22Rv1 (cell line): ENCODE measurements at regions not wholly inside any gene's neighbourhood (a gene's known extent, or its start where the extent isn't known, plus 50 kb on each side); places are given as distances from the start of the nearest gene placed in this dataset.

ENCODE experiments used
- H3K27ac ChIP-seq: fragments of 450-650 bp; 2 replicates; pipeline ENCODE4 v1.5.1; 2017
- ZFX ChIP-seq: fragments of 450-650 bp; IDR thresholded peaks from 2 replicates; pipeline ENCODE4 v1.6.1; 2017; ENCODE audit warnings: antibody characterized with exemption, borderline replicate concordance
- TF ChIP-seq, protein P1 (sequence below): fragments of 450-650 bp; IDR thresholded peaks from 2 replicates; pipeline ENCODE4 v1.5.1; 2017; ENCODE audit warnings: mild to moderate bottlenecking

DNA sequence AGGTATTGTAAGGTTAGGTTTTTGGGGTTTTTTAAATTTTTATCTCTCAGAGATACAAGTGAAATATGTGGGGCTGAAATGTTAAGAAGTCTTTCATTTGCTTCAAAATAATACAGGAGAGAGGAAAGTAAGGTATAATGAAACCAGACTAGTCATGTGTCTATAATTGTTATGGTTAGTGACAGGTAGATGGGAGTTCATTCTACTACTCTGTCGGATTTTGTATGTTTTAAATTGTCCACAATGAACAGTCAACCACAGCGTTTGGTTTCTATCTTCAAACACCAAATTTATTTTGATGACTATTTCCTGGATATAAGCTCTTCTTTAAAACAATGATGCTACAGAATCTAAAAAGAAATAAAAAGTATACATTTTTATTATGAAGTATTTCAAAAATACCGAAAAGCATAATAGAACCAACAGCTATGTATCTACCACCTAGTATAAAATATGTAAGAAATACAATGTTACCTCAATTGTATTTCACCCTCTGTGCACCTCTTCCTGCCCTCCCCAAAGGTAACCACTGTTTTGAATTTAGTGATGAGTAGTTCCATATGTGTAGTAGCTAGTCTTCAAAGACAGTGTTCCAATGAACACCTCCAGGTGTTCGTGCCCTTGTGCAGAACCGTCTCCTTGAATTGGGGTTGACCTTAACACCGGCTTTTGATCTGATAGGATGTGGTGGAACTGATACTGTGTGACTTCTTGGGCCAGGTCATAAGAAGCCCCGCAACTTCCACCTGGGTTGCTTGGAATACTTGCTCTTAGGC, 74.8 kb upstream of the CDK1 start:
- no peak for TF ChIP-seq ZFX
- TF ChIP-seq, protein P1, sequence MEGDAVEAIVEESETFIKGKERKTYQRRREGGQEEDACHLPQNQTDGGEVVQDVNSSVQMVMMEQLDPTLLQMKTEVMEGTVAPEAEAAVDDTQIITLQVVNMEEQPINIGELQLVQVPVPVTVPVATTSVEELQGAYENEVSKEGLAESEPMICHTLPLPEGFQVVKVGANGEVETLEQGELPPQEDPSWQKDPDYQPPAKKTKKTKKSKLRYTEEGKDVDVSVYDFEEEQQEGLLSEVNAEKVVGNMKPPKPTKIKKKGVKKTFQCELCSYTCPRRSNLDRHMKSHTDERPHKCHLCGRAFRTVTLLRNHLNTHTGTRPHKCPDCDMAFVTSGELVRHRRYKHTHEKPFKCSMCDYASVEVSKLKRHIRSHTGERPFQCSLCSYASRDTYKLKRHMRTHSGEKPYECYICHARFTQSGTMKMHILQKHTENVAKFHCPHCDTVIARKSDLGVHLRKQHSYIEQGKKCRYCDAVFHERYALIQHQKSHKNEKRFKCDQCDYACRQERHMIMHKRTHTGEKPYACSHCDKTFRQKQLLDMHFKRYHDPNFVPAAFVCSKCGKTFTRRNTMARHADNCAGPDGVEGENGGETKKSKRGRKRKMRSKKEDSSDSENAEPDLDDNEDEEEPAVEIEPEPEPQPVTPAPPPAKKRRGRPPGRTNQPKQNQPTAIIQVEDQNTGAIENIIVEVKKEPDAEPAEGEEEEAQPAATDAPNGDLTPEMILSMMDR = no peak
- H3K27ac ChIP-seq = no peak overlapping the region

DNA sequence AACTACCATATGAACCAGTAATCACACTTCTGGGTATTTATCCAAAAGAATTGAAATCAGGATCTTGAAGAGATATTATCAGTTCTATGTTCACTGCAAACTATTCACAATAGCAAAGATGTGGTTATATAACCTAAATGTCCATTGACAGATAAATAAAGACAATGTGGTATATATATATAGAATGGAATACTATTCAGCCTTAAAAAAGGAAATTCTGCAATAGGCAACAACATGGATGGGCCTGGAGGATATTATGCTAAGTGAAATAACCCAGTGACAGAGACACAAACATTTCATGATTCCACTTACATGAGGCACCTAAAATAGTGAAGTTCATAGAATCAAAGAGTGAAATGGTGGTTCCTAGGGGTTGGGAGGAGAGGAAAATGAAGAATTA, 90.6 kb upstream of the CDK1 start:
- TF ChIP-seq ZFX = no peak
- TF ChIP-seq, protein P1 = no peak
- no peak overlapping the region for H3K27ac ChIP-seq

DNA sequence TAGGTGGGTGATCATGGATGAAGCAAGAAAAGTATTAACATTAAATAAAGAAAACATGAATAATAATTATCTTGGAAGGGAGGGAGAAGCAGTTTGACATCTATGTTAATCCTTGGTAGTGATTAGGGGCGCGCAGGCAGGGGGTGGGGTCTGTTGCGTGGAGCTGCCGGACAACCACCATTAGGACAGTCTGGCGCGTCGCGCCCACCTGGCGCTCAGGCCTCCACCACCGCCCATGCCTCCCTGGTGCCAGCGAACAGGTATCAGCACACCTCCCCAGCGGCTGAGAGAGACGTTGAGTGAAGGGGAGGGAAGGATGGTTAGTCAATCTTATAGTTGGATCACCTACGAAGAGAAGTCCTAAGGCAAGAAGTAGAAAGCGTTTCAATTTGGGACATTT, 94.2 kb upstream of the CDK1 start:
- no peak overlapping the region for H3K27ac ChIP-seq
- no peak for TF ChIP-seq ZFX
- TF ChIP-seq, protein P1 = no peak

DNA sequence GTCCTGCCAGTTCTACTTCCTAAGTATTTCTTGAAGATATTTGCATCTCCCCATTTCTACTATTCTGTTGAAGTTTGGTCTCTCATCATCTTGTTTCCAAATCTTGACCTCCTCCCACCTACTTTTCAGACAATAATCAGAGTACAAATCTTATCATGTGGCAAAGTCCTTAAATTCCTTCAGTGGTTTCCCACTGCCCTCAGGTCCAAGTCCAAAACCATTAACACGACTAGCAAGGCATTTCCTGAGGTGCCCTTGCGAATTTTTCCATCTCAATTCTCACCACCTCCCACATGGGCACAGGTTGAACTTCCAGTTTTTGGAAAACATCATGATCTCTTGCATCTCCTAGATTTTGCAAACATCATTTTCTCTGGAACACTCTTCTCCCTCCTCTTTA, 97.2 kb upstream of the CDK1 start:
- H3K27ac ChIP-seq = no peak overlapping the region
- TF ChIP-seq, protein P1 = no peak
- no peak for TF ChIP-seq ZFX

DNA sequence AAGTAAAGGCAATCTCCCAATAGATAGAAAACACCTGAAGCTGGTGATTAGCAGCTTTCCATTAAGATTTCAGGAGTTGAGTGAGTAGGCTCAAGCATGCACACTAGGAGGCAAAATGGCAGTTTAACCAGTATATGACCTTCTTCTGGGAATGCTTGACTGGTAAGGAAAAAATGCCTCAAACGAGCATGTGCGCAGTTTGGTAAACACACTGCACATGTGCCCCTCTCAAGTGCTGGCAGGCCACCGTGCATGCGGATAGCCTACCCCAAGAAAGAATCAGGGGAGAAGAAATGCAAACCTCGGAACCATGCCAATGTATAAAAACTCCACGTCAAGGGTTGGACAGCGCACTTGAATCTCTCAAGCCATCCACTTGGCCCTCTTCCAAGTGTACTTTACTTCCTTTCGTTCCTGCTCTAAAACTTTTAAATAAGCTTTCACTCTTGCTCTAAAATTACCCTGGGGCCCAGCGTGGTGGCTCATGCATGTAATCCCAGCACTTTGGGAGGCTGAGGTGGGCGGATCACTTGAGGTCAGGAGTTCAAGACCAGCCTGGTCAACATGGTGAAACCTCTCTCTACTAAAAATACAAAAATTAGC, 98.8 kb upstream of the CDK1 start:
- H3K27ac ChIP-seq = no peak overlapping the region
- TF ChIP-seq, protein P1 = no peak
- TF ChIP-seq ZFX = no peak

DNA sequence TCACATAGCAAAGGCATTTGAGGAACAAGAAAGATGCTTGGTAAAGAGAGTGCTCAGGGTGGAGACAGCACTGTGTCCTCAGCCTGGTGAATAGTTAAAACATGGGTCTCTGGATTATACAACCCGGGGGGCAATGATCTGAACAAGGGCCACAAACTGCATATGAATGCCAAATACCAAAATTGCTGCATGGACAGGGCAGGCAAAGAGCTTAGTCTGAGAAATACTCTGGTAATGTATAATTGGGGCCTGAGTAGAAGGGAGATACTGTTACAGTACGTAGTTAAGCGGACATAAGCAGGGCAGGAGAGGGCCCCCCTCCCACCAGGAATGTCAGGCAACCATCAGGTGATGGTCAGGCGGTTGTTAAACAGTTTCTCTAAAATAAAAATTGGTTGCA, 99.3 kb upstream of the CDK1 start:
- no peak overlapping the region for H3K27ac ChIP-seq
- TF ChIP-seq, protein P1 = no peak
- no peak for TF ChIP-seq ZFX

DNA sequence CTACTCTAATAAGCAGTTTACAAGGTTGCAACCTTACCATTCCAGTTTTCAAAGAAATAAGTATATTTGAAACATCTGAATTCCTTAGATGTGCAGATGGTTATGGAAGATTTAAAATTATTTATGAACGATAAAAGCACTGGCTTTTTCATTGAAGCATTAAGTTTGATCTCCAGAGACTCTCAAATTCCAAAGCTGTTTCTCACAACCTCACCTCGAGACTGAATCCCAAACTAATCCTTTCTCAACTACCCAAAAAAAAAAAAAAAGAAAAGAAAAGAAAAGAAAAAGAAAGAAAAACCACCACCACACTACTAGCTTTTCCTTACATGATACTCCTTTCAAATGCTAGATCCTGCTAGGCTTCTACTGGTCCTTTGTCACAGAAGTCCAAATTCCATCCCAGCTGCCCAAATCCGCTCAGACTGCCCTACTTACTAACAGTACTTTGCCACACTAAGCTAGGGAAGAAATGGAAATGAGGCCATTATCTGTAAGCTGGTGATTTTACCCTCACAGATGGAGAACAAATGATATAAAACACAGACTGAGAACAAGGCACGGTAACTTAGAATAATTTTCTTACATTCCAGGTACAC, 100.6 kb upstream of the CDK1 start:
- no peak overlapping the region for H3K27ac ChIP-seq
- no peak for TF ChIP-seq ZFX
- TF ChIP-seq, protein P1 = no peak
